ENCODE measurements at regions not wholly inside any gene's neighbourhood (a gene's known extent, or its start where the extent isn't known, plus 50 kb on each side); places are given as distances from the start of the nearest gene placed in this dataset.

DNA sequence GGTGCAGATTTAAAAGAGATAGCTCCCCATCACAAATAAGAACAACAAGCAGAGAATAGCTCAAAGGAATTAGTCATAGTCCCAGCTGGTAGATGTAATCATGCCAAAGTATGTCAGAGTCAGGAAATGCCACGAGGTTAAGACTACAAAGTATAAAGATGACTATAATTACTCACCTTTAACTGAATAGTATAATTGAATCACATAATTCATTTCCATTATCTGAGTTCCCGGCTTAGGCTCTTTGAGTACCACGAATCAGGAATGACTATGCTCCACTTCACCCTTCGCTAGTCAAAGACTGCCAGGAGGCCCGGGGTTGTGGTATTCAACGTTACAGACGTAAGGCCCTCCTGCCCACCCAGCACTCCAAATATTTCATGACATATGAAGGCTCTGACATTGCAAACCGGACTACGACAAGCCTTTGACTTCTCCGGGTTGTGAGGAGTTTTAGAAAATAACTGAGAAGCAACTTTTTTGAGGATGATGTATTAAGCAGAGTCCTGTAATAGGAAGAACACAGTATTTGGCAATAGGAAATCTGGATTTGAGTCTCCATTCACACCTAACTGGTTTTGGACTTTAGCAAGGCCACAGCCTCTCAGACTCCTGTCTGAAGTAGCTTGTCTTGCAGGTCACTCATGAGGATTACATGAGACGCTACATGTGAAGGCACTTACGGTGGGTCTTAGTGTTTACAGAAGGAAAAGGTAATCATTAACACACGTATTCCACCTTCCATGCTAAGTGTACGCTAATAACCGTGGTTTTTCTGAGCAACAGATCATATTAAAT lies 64.6 kb downstream of the ENC1 start:
- TF ChIP-seq, protein P1, sequence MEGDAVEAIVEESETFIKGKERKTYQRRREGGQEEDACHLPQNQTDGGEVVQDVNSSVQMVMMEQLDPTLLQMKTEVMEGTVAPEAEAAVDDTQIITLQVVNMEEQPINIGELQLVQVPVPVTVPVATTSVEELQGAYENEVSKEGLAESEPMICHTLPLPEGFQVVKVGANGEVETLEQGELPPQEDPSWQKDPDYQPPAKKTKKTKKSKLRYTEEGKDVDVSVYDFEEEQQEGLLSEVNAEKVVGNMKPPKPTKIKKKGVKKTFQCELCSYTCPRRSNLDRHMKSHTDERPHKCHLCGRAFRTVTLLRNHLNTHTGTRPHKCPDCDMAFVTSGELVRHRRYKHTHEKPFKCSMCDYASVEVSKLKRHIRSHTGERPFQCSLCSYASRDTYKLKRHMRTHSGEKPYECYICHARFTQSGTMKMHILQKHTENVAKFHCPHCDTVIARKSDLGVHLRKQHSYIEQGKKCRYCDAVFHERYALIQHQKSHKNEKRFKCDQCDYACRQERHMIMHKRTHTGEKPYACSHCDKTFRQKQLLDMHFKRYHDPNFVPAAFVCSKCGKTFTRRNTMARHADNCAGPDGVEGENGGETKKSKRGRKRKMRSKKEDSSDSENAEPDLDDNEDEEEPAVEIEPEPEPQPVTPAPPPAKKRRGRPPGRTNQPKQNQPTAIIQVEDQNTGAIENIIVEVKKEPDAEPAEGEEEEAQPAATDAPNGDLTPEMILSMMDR (IDR thresholded peaks at IDR 0.05), result no peak
- TF ChIP-seq POLR2A (IDR thresholded peaks at IDR 0.05), result no peak
